ENCODE measurements at regions not wholly inside any gene's neighbourhood (a gene's known extent, or its start where the extent isn't known, plus 50 kb on each side); places are given as distances from the start of the nearest gene placed in this dataset.

DNA sequence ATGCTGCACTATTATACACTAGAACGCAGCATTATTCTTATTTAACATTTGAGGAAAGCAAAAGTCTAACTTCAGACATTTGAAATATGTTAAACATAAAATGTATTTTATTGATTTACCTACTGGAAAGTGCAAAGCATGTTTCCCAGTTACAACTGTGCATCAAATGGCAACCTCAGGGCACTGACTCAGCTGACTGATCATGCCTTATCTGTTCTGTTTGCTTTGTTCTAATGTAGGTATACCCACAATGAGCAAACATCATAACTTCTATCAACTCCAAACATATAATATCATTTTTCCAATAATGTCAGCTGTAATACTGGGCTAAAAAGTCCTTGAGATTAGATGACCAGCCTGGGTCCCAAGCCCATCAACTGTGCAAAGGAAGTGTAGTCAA is 431.0 kb downstream of the FOXG1 start:
- H3K27ac ChIP-seq = no peak overlapping the region
- no peaks in the 10 kb centered on the region for H3K9me3 ChIP-seq
- no peaks in the 10 kb centered on the region for H3K4me1 ChIP-seq
- no peaks in the 10 kb centered on the region for H3K36me3 ChIP-seq
- TF ChIP-seq, protein P1, sequence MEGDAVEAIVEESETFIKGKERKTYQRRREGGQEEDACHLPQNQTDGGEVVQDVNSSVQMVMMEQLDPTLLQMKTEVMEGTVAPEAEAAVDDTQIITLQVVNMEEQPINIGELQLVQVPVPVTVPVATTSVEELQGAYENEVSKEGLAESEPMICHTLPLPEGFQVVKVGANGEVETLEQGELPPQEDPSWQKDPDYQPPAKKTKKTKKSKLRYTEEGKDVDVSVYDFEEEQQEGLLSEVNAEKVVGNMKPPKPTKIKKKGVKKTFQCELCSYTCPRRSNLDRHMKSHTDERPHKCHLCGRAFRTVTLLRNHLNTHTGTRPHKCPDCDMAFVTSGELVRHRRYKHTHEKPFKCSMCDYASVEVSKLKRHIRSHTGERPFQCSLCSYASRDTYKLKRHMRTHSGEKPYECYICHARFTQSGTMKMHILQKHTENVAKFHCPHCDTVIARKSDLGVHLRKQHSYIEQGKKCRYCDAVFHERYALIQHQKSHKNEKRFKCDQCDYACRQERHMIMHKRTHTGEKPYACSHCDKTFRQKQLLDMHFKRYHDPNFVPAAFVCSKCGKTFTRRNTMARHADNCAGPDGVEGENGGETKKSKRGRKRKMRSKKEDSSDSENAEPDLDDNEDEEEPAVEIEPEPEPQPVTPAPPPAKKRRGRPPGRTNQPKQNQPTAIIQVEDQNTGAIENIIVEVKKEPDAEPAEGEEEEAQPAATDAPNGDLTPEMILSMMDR (IDR thresholded peaks at IDR 0.05) = no peak
- DNase-seq = no peak
- H3K4me3 ChIP-seq = no peak overlapping the region
- intact Hi-C loops (cut with DNase I) = no loop called here
- no peaks in the 10 kb centered on the region for H3K27me3 ChIP-seq
- no peak for ATAC-seq

DNA sequence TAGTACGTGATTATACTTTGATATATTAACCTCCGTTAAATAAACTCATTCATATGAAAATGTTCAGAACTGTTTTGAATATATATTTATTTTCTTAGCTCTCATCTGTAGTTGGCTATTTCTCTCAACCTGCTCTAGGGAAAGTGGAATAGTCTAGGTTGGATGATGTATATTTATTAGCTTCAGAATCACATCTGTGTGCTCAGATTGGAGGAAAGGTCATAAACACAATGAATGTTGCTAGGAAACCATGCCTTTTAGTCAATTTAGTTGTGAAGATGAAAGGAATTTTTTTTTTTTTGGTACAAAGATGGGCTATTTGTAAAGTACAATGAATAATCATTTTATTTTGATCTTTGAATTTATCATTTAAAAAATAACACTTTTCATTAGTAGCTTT is 439.1 kb downstream of the FOXG1 start:
- no peaks in the 10 kb centered on the region for H3K4me1 ChIP-seq
- H3K9me3 ChIP-seq = no peaks in the 10 kb centered on the region
- ATAC-seq (no peak), DNase-seq (no peak)
- TF ChIP-seq, protein P1 (IDR thresholded peaks at IDR 0.05) = no peak
- H3K27me3 ChIP-seq = no peaks in the 10 kb centered on the region
- H3K27ac ChIP-seq = no peak overlapping the region
- H3K4me3 ChIP-seq = no peak overlapping the region
- H3K36me3 ChIP-seq = no peaks in the 10 kb centered on the region
- intact Hi-C loops (cut with DNase I) = no loop called here

DNA sequence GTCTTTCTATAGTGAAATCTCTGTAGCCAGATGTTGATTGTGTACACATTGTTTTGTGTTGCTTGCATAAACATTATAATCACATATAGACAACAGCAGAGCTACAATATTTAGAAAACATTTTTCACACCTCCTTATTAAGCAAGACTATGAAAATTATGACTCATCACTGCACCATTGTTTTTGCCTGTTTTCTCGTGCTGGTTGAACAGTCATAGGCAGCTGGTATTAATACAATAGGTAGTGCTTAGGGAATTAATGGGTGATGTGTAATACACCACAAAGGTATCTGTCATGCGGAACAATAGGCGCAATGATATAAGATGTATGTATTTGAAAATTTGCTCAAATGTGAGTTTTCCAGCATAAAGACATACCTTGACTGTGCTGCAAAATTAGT is 449.3 kb downstream of the FOXG1 start:
- Histone ChIP-seq H3K36me3 (no peaks in the 10 kb centered on the region), H3K4me1 (no peaks in the 10 kb centered on the region), H3K27ac (no peak overlapping the region), H3K4me3 (no peak overlapping the region), H3K27me3 (peaks cover 5% of the 10 kb centered on the region), H3K9me3 (no peaks in the 10 kb centered on the region)
- ATAC-seq = no peak
- TF ChIP-seq, protein P1 (IDR thresholded peaks at IDR 0.05) = no peak
- no peak for DNase-seq
- intact Hi-C loops (cut with DNase I) = no loop called here

DNA sequence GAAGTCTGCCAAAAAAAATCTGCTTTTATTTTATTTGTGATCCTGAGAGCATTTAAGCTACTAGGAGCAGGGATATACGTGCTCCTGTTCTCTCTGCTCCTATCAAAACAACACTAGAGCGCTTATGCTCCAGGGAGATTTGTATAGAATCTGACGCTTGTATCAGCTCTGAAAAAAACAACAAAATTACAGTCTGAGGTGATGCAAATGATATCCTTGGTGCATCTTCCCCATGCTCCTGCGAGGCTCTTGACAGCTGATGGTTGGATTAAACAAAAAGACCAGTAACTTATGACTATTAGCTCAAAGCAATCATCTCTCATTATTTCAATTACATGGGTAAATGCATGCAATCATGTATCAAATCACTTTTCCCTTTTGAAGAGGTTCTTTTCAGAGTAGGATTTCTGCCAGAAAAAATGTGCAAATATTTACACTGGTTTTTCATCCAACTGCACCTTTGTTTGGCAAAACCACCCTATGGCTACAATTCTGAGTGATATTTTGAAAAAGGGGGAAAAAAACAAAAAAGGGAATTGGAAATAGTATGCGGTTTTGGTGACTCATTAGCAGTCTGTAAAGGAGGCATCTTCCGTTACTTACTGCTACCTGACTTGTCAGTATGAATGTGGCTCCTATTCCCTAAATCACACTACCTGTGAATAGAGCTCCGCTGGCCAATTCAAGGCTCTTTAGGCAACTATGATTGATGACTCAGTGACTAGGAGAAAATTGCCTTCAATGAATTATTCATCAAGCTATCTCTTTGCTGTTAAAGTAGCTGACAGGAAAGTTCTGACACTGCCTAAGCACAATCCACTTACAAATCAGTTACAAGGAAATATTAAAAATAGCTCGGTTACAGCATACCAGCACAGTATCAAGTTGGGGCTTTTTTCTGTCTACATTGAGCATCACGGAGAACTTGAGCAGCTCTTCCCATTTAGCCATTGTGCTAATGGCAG is 450.0 kb downstream of the FOXG1 start:
- peaks cover 5% of the 10 kb centered on the region for H3K27me3 ChIP-seq
- no peak for DNase-seq
- H3K4me1 ChIP-seq = no peaks in the 10 kb centered on the region
- intact Hi-C loops (cut with DNase I) = no loop called here
- TF ChIP-seq, protein P1 (IDR thresholded peaks at IDR 0.05) = no peak
- H3K36me3 ChIP-seq = no peaks in the 10 kb centered on the region
- ATAC-seq = no peak
- no peak overlapping the region for H3K27ac ChIP-seq
- no peak overlapping the region for H3K4me3 ChIP-seq
- H3K9me3 ChIP-seq = no peaks in the 10 kb centered on the region

DNA sequence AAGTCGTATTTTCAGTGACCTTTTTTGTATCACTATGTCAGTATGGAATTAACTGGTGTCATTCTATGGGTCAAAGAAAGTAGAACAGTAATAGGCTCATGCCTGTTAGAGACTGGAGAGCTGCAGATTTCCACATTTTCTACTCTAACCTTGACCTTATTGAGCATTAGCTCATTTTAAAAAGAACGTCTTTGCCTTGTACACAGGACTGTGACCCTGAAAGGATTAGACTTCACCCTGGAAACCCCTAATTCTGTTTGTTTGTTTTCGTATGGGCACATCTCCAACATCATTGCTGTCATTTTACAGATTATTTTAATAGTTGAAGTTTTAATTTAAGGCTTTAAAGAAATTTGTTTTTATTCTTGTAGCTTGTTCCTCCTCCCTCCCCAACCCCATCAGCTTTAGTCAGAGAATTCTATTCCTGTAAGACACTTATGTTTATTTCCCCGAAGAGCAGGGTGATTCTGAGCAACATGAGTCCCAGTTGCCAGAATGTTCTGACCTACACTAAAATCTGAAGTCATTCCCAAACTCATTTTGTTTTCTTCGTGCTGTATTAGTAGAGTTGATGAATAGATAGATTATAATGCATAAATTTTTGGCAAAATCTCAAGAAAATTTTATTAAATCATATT is 451.3 kb downstream of the FOXG1 start:
- DNase-seq (no peak), ATAC-seq (no peak)
- no peaks in the 10 kb centered on the region for H3K4me1 ChIP-seq
- H3K27me3 ChIP-seq = peaks cover 5% of the 10 kb centered on the region
- TF ChIP-seq, protein P1 (IDR thresholded peaks at IDR 0.05) = no peak
- H3K27ac ChIP-seq = no peak overlapping the region
- intact Hi-C loops (cut with DNase I) = no loop called here
- H3K9me3 ChIP-seq = no peaks in the 10 kb centered on the region
- no peaks in the 10 kb centered on the region for H3K36me3 ChIP-seq
- no peak overlapping the region for H3K4me3 ChIP-seq

All from upper lobe of right lung (tissue), 1 donor.